ENCODE measurements at regions not wholly inside any gene's neighbourhood (a gene's known extent, or its start where the extent isn't known, plus 50 kb on each side); places are given as distances from the start of the nearest gene placed in this dataset.

DNA sequence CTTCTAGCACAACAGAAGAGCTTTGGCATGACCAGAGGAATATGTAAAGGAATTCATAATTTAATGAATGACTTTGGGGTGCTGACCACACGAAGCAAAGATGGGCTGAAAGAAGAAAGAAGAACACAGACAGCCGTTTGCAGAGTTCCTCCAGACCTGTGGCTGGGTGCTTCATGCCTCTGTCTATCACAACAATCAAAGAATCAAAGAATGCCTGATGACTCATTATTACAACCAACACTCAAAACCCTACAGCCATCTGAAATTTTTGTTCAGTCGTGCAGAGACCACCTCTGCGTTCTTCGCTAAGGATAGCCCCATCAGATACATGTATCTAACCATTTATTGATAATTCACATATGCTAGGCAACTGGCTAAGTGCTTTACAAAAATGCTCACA, 129.0 kb upstream of the PRICKLE2 start:
- Mint-ChIP-seq H3K4me1 (peaks cover 57% of the 10 kb centered on the region), H3K27ac (no peak overlapping the region), H3K27me3 (ENCODE audit: low read depth, poor library complexity) (no peaks in the 10 kb centered on the region), H3K36me3 (ENCODE audit: low read depth) (no peaks in the 10 kb centered on the region), H3K9me3 (no peaks in the 10 kb centered on the region), H3K4me3 (no peak overlapping the region)
- DNase-seq, result no peak
- TF ChIP-seq, protein P1, sequence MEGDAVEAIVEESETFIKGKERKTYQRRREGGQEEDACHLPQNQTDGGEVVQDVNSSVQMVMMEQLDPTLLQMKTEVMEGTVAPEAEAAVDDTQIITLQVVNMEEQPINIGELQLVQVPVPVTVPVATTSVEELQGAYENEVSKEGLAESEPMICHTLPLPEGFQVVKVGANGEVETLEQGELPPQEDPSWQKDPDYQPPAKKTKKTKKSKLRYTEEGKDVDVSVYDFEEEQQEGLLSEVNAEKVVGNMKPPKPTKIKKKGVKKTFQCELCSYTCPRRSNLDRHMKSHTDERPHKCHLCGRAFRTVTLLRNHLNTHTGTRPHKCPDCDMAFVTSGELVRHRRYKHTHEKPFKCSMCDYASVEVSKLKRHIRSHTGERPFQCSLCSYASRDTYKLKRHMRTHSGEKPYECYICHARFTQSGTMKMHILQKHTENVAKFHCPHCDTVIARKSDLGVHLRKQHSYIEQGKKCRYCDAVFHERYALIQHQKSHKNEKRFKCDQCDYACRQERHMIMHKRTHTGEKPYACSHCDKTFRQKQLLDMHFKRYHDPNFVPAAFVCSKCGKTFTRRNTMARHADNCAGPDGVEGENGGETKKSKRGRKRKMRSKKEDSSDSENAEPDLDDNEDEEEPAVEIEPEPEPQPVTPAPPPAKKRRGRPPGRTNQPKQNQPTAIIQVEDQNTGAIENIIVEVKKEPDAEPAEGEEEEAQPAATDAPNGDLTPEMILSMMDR (IDR thresholded peaks at IDR 0.05), result no peak

- Mint-ChIP-seq H3K4me3 (no peak overlapping the region), H3K27ac (no peak overlapping the region), H3K36me3 (ENCODE audit: low read depth) (no peaks in the 10 kb centered on the region), H3K4me1 (peaks cover 66% of the 10 kb centered on the region), H3K9me3 (no peaks in the 10 kb centered on the region), H3K27me3 (ENCODE audit: low read depth, poor library complexity) (peaks cover 4% of the 10 kb centered on the region)
- no peak for DNase-seq
- TF ChIP-seq, protein P1 (IDR thresholded peaks at IDR 0.05), result no peak
Observed at GRCh38 chr3:64353226-64353625, 128.0 kb upstream of the PRICKLE2 start.

GRCh38 chr3:64352639-64352992, 127.3 kb upstream of the PRICKLE2 start:
- no peaks in the 10 kb centered on the region for H3K9me3 Mint-ChIP-seq
- peak overlapping the region; percentile 63 for H3K27ac Mint-ChIP-seq
- DNase-seq, result no peak
- peaks cover 71% of the 10 kb centered on the region for H3K4me1 Mint-ChIP-seq
- no peaks in the 10 kb centered on the region for H3K36me3 Mint-ChIP-seq (ENCODE audit: low read depth)
- H3K4me3 Mint-ChIP-seq, result no peak overlapping the region
- TF ChIP-seq, protein P1 (IDR thresholded peaks at IDR 0.05), result no peak
- H3K27me3 Mint-ChIP-seq (ENCODE audit: low read depth, poor library complexity), result peaks cover 4% of the 10 kb centered on the region

- H3K36me3 Mint-ChIP-seq (ENCODE audit: low read depth), result no peaks in the 10 kb centered on the region
- DNase-seq, result no peak
- no peaks in the 10 kb centered on the region for H3K9me3 Mint-ChIP-seq
- H3K4me3 Mint-ChIP-seq, result no peak overlapping the region
- TF ChIP-seq, protein P1 (IDR thresholded peaks at IDR 0.05), result no peak
- peaks cover 76% of the 10 kb centered on the region for H3K4me1 Mint-ChIP-seq
- peak overlapping the region; percentile 63 for H3K27ac Mint-ChIP-seq
- H3K27me3 Mint-ChIP-seq (ENCODE audit: low read depth, poor library complexity), result peaks cover 4% of the 10 kb centered on the region
Observed at GRCh38 chr3:64351713-64352638, 126.7 kb upstream of the PRICKLE2 start.

DNA sequence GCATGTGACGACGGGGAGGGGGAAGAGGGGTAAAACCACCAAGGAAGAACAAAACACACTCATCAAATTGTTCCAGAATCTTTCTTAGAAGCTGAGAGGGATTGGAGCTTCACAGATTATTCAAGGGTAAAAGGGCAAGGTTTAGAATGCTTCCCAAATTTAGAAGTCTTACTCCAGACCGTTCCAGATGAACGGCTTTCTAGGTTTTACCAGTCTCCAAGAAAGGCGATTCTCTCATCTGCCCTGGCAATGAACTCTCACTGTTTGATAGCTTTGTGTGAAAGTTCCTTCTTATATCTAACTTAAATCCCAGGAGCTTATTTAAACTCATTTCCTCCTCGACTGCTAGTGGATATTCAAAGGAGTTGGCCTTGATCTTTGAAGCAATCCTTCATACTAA, 124.3 kb upstream of the PRICKLE2 start:
- TF ChIP-seq, protein P1 (IDR thresholded peaks at IDR 0.05), result no peak
- Mint-ChIP-seq H3K9me3 (no peaks in the 10 kb centered on the region), H3K27ac (no peak overlapping the region), H3K4me3 (no peak overlapping the region), H3K36me3 (ENCODE audit: low read depth) (no peaks in the 10 kb centered on the region), H3K4me1 (peaks cover 79% of the 10 kb centered on the region), H3K27me3 (ENCODE audit: low read depth, poor library complexity) (peaks cover 4% of the 10 kb centered on the region)
- no peak for DNase-seq

DNA sequence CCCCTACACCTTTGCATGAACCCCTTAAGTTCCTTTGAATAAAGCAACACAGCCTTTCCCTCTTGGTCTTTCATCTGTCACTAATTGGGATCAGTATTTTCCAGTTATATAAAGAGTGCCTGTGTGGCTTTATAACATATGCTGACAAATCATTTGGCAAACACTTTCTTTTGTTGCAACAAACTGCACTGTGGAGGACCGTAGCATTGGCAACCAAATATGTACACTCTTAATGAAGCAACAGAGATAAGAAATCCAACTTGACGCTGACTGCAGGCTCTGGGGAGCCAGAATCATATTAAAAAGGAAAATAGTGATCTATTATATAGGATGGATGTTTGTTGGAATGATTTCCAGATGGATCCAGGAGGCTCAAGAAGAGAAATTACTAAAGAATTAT, 120.1 kb upstream of the PRICKLE2 start:
- Mint-ChIP-seq H3K36me3 (ENCODE audit: low read depth) (no peaks in the 10 kb centered on the region), H3K4me3 (no peak overlapping the region), H3K9me3 (no peaks in the 10 kb centered on the region), H3K27me3 (ENCODE audit: low read depth, poor library complexity) (peaks cover 4% of the 10 kb centered on the region), H3K27ac (no peak overlapping the region), H3K4me1 (peaks cover 90% of the 10 kb centered on the region)
- TF ChIP-seq, protein P1 (IDR thresholded peaks at IDR 0.05), result no peak
- DNase-seq, result no peak
